ENCODE measurements at regions not wholly inside any gene's neighbourhood (a gene's known extent, or its start where the extent isn't known, plus 50 kb on each side); places are given as distances from the start of the nearest gene placed in this dataset.
A peak's percentile ranks its signal among the peaks of the same experiment; 100 is the strongest.

GRCh38 chr14:65964366-65964765, 521.8 kb upstream of the CCDC196 start:
- no peak for TF ChIP-seq CTCF (IDR thresholded peaks at IDR 0.05; ENCODE audit: borderline replicate concordance, insufficient read depth, low read depth, low read length)
- H3K4me3 ChIP-seq (ENCODE audit: low read depth, low read length): no peak overlapping the region

- peak; percentile 19; the same call in 1 of the 2 replicates for TF ChIP-seq CTCF (IDR thresholded peaks at IDR 0.05; ENCODE audit: borderline replicate concordance, insufficient read depth, low read depth, low read length)
- no peak overlapping the region for H3K4me3 ChIP-seq (ENCODE audit: low read depth, low read length)
Observed at GRCh38 chr14:65966188-65966587, 520.0 kb upstream of the CCDC196 start.

- H3K4me3 ChIP-seq (ENCODE audit: low read depth, low read length): no peak overlapping the region
- TF ChIP-seq CTCF (IDR thresholded peaks at IDR 0.05; ENCODE audit: borderline replicate concordance, insufficient read depth, low read depth, low read length): no peak
Observed at GRCh38 chr14:65972346-65972870, 513.8 kb upstream of the CCDC196 start.

GRCh38 chr14:65972891-65973290, 513.3 kb upstream of the CCDC196 start:
- H3K4me3 ChIP-seq (ENCODE audit: low read depth, low read length): no peak overlapping the region

GRCh38 chr14:65975865-65976264, 510.3 kb upstream of the CCDC196 start:
- H3K4me3 ChIP-seq (ENCODE audit: low read depth, low read length): no peak overlapping the region
- TF ChIP-seq CTCF (IDR thresholded peaks at IDR 0.05; ENCODE audit: borderline replicate concordance, insufficient read depth, low read depth, low read length): no peak

More at GRCh38 chr14:65972891-65973290, 513.3 kb upstream of the CCDC196 start:
- no peak for TF ChIP-seq CTCF (IDR thresholded peaks at IDR 0.05; ENCODE audit: borderline replicate concordance, insufficient read depth, low read depth, low read length)

GRCh38 chr14:65976761-65977404, 509.3 kb upstream of the CCDC196 start:
- no peak for TF ChIP-seq CTCF (IDR thresholded peaks at IDR 0.05; ENCODE audit: borderline replicate concordance, insufficient read depth, low read depth, low read length)
- H3K4me3 ChIP-seq (ENCODE audit: low read depth, low read length): no peak overlapping the region

GRCh38 chr14:65981192-65981843, 504.9 kb upstream of the CCDC196 start:
- TF ChIP-seq CTCF (IDR thresholded peaks at IDR 0.05; ENCODE audit: borderline replicate concordance, insufficient read depth, low read depth, low read length): no peak
- H3K4me3 ChIP-seq (ENCODE audit: low read depth, low read length): no peak overlapping the region

All from GM12875 (cell line).